KMS-11 (cell line): ENCODE measurements at regions not wholly inside any gene's neighbourhood (a gene's known extent, or its start where the extent isn't known, plus 50 kb on each side); places are given as distances from the start of the nearest gene placed in this dataset.

Source experiments
- H2AFZ ChIP-seq: fragments of 200-600 bp; sonication (generic); 2 replicates; pipeline ENCODE4 v1.6.1; 2016; ENCODE audit warnings: antibody characterized with exemption, mixed run types, low read depth
- H3K27ac ChIP-seq: fragments of 200-600 bp; sonication (generic); 2 replicates; pipeline ENCODE4 v1.6.1; 2016; ENCODE audit warnings: mild to moderate bottlenecking, mixed run types
- H3K27me3 ChIP-seq: fragments of 200-600 bp; sonication (generic); 2 replicates; pipeline ENCODE4 v1.6.1; 2017; ENCODE audit warnings: mild to moderate bottlenecking, low read depth, mixed run types, moderate library complexity; ENCODE audit not compliant: insufficient read depth
- H3K36me3 ChIP-seq: fragments of 200-600 bp; sonication (generic); 2 replicates; pipeline ENCODE4 v1.6.1; 2017; ENCODE audit warnings: mild to moderate bottlenecking, mixed run types; ENCODE audit not compliant: insufficient read depth
- H3K4me1 ChIP-seq: fragments of 200-600 bp; sonication (generic); 2 replicates; pipeline ENCODE4 v1.6.1; 2016; ENCODE audit warnings: mild to moderate bottlenecking, low read depth, mixed run types; ENCODE audit not compliant: poor library complexity, severe bottlenecking
- H3K4me2 ChIP-seq: fragments of 200-600 bp; sonication (generic); 2 replicates; pipeline ENCODE4 v1.7.0; 2016; ENCODE audit warnings: mild to moderate bottlenecking, mixed run types
- H3K4me3 ChIP-seq: fragments of 200-600 bp; sonication (generic); IDR thresholded peaks from 2 replicates; pipeline ENCODE4 v1.6.1; 2017; ENCODE audit warnings: low read depth, low read length, mixed read lengths; ENCODE audit not compliant: insufficient read depth
- H3K79me2 ChIP-seq: fragments of 200-600 bp; sonication (generic); 2 replicates; pipeline ENCODE4 v1.6.1; 2016; ENCODE audit warnings: low read depth, mixed run types; ENCODE audit not compliant: insufficient read depth
- H3K9ac ChIP-seq: fragments of 200-600 bp; sonication (generic); 2 replicates; pipeline ENCODE4 v1.6.1; 2016; ENCODE audit warnings: mild to moderate bottlenecking, mixed run types
- H4K20me1 ChIP-seq: fragments of 200-600 bp; sonication (generic); 2 replicates; pipeline ENCODE4 v1.6.1; 2016; ENCODE audit warnings: mild to moderate bottlenecking, mixed run types; ENCODE audit not compliant: insufficient read depth
- CTCF ChIP-seq: fragments of 200-600 bp; sonication (generic); conservative IDR thresholded peaks from 2 replicates; pipeline ENCODE4 v1.6.1; 2017; ENCODE audit warnings: low read depth, mild to moderate bottlenecking, antibody characterized with exemption, low read length, moderate library complexity, mixed read lengths

- no peak overlapping the region for H3K27ac ChIP-seq
- no peaks in the 10 kb centered on the region for H3K36me3 ChIP-seq
- TF ChIP-seq CTCF: no peak
- H3K27me3 ChIP-seq: no peaks in the 10 kb centered on the region
- no peaks in the 10 kb centered on the region for H4K20me1 ChIP-seq
- H3K4me1 ChIP-seq: no peaks in the 10 kb centered on the region
- H3K4me2 ChIP-seq: no peak overlapping the region
- H3K9ac ChIP-seq: no peak overlapping the region
- H3K79me2 ChIP-seq: no peaks in the 10 kb centered on the region
- no peak overlapping the region for H2AFZ ChIP-seq
- no peak overlapping the region for H3K4me3 ChIP-seq
These were observed 160.6 kb upstream of the JUN start for GRCh38 chr1:58944439-58944838.

- Histone ChIP-seq H3K27me3 (no peaks in the 10 kb centered on the region), H3K4me3 (no peak overlapping the region), H3K79me2 (no peaks in the 10 kb centered on the region), H4K20me1 (no peaks in the 10 kb centered on the region), H3K9ac (no peak overlapping the region), H3K4me1 (no peaks in the 10 kb centered on the region), H2AFZ (no peak overlapping the region), H3K4me2 (no peak overlapping the region), H3K27ac (no peak overlapping the region), H3K36me3 (no peaks in the 10 kb centered on the region)
- TF ChIP-seq CTCF: no peak
These were observed 162.5 kb upstream of the JUN start for GRCh38 chr1:58946390-58946789.

- no peak for TF ChIP-seq CTCF
- H3K79me2 ChIP-seq: no peaks in the 10 kb centered on the region
- H2AFZ ChIP-seq: no peak overlapping the region
- H3K27ac ChIP-seq: no peak overlapping the region
- no peak overlapping the region for H3K4me3 ChIP-seq
- no peaks in the 10 kb centered on the region for H3K27me3 ChIP-seq
- H3K4me2 ChIP-seq: no peak overlapping the region
- no peak overlapping the region for H3K9ac ChIP-seq
- H3K4me1 ChIP-seq: no peaks in the 10 kb centered on the region
- H4K20me1 ChIP-seq: no peaks in the 10 kb centered on the region
- H3K36me3 ChIP-seq: no peaks in the 10 kb centered on the region
These were observed 164.8 kb upstream of the JUN start for GRCh38 chr1:58948671-58949070.

GRCh38 chr1:58949551-58950220 lies 165.8 kb upstream of the JUN start:
- no peak for TF ChIP-seq CTCF
- Histone ChIP-seq H4K20me1 (no peaks in the 10 kb centered on the region), H3K4me2 (no peak overlapping the region), H3K36me3 (no peaks in the 10 kb centered on the region), H3K27ac (no peak overlapping the region), H3K4me1 (no peaks in the 10 kb centered on the region), H3K9ac (no peak overlapping the region), H3K4me3 (no peak overlapping the region), H2AFZ (no peak overlapping the region), H3K27me3 (no peaks in the 10 kb centered on the region), H3K79me2 (no peaks in the 10 kb centered on the region)
